ENCODE measurements at regions not wholly inside any gene's neighbourhood (a gene's known extent, or its start where the extent isn't known, plus 50 kb on each side); places are given as distances from the start of the nearest gene placed in this dataset.

DNA sequence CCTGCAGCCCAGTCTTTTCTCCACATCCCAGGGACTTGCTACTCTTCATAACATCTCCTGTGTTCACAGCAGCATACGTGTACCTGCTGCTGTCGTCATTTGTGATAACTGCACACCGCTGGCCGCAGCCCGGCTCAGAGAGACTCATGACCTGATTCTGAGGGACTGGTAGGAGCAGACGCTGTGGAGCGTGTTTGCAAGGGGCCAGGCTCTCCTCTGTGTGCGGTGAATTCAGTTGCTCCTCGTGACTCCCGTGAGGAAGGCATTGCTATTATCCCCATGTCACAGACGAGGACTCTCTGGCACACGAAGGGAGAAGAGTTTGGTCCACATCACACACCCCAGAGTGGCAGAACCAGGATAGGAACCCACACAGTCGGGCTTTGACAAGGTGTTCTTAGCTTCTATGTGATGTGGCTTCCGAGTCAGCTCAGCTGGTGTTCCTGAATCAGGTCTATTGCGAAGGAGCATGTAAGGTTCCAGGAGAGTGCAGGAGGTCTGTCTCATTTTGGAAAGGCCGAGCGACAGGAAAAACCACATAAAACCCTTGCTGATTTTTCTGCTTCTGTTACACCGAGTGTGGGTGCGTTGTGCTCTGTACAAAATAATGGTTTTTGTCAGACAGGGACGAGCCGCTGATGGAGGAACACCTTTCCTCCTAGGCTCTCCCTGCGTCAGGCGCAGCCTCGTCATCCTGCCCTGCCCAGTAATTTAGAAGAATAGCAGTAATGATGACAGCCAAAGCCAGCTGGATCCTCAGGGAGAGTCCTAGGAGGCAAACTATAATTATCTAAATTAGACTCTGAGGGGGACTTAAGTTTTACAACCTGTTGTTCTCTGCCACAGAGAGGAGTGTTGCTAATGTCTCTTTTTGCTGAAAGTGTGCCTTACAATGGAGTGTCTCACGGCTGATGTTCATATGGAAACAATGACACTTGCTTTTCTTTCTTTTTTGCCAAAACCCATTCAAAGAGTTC is 157.5 kb upstream of the RGMA start:
- no peak for DNase-seq (ENCODE audit: low spot score)
- no peaks in the 10 kb centered on the region for H3K4me1 ChIP-seq (ENCODE audit: insufficient read depth, poor library complexity, severe bottlenecking)
- peaks cover 8% of the 10 kb centered on the region for H3K27me3 ChIP-seq (ENCODE audit: insufficient read depth, poor library complexity, severe bottlenecking)
- no peaks in the 10 kb centered on the region for H3K36me3 ChIP-seq (ENCODE audit: low read depth)
- no peak overlapping the region for H3K4me3 ChIP-seq (ENCODE audit: severe bottlenecking)
- no peak for ATAC-seq (ENCODE audit: low read depth)
- TF ChIP-seq, protein P1, sequence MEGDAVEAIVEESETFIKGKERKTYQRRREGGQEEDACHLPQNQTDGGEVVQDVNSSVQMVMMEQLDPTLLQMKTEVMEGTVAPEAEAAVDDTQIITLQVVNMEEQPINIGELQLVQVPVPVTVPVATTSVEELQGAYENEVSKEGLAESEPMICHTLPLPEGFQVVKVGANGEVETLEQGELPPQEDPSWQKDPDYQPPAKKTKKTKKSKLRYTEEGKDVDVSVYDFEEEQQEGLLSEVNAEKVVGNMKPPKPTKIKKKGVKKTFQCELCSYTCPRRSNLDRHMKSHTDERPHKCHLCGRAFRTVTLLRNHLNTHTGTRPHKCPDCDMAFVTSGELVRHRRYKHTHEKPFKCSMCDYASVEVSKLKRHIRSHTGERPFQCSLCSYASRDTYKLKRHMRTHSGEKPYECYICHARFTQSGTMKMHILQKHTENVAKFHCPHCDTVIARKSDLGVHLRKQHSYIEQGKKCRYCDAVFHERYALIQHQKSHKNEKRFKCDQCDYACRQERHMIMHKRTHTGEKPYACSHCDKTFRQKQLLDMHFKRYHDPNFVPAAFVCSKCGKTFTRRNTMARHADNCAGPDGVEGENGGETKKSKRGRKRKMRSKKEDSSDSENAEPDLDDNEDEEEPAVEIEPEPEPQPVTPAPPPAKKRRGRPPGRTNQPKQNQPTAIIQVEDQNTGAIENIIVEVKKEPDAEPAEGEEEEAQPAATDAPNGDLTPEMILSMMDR (IDR thresholded peaks at IDR 0.05; ENCODE audit: poor library complexity, severe bottlenecking): no peak
- no peak overlapping the region for H3K27ac ChIP-seq (ENCODE audit: poor library complexity, severe bottlenecking)
- H3K9me3 ChIP-seq (ENCODE audit: severe bottlenecking): no peaks in the 10 kb centered on the region

DNA sequence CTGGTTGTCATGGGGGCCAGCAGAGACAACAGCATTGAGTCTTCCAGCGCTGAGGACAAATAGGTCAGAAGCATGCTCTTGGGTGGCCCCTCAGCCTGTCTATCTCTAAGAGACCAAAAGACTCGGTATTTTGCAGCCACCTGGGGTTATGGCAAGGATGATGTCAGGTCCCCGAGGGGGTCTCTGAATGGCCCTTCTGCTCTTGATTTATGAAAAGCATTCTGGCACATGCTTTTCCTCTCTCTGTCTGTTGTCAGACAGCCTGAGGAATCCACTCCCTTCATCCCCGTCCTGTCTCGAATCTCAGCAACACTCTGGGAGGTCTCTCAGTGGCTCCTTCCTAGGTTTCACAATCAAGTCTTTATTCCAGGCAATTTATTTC is 156.6 kb upstream of the RGMA start:
- no peaks in the 10 kb centered on the region for H3K4me1 ChIP-seq (ENCODE audit: insufficient read depth, poor library complexity, severe bottlenecking)
- H3K27me3 ChIP-seq (ENCODE audit: insufficient read depth, poor library complexity, severe bottlenecking): peaks cover 8% of the 10 kb centered on the region
- ATAC-seq (ENCODE audit: low read depth) (no peak), DNase-seq (ENCODE audit: low spot score) (no peak)
- TF ChIP-seq, protein P1 (IDR thresholded peaks at IDR 0.05; ENCODE audit: poor library complexity, severe bottlenecking): no peak
- no peaks in the 10 kb centered on the region for H3K9me3 ChIP-seq (ENCODE audit: severe bottlenecking)
- H3K4me3 ChIP-seq (ENCODE audit: severe bottlenecking): no peak overlapping the region
- no peak overlapping the region for H3K27ac ChIP-seq (ENCODE audit: poor library complexity, severe bottlenecking)
- H3K36me3 ChIP-seq (ENCODE audit: low read depth): no peaks in the 10 kb centered on the region

DNA sequence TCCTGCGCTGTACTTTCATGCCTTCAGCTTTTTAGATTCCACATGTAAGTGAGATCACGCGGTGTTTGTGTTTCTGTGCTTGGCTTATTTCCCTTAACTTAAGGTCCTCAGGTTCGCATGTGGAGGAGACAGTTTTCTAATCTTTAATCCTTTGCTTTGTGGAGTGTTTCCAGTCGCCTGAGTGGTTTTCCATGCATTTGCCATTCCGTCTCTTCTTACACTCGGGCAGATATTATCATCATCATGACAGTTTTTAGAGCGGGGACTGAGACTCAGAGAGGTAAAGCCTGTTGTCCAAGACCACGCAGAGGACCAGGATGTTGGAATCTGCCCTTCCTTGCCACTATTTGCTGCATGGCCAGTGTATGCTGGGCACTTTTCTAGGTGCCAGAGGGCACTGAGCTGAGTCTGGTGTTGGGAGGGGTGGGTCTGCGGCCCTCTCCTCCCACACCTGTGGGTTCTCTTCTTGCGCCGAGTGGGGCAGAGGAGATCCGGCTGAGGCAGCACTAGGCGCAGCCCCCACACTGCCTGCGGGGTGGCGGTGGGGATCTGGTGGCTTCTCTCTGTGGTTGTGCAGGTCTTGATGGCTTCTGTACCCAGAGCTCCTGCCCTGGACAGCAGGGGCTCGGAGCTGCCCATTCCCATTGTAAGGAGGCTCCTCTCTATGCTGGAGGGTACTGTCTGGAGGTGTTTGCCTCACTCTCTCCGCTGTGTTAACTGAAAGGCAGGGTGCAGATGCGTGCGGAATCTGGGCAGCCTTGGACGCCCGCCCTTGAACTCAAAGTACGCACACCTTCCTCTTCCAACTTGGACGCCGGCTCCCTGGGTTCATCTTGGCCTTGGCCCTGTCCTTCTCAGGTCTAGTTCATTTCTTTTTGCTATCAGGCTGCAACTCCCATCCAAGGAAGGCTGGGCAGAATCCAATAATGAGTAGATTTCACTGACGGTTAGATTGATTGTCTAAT is 156.0 kb upstream of the RGMA start:
- Histone ChIP-seq H3K4me3 (ENCODE audit: severe bottlenecking) (no peak overlapping the region), H3K9me3 (ENCODE audit: severe bottlenecking) (no peaks in the 10 kb centered on the region), H3K36me3 (ENCODE audit: low read depth) (no peaks in the 10 kb centered on the region), H3K27me3 (ENCODE audit: insufficient read depth, poor library complexity, severe bottlenecking) (peaks cover 8% of the 10 kb centered on the region), H3K4me1 (ENCODE audit: insufficient read depth, poor library complexity, severe bottlenecking) (no peaks in the 10 kb centered on the region), H3K27ac (ENCODE audit: poor library complexity, severe bottlenecking) (no peak overlapping the region)
- ATAC-seq (ENCODE audit: low read depth): peak; percentile 11; the same call in 1 of the 3 replicates
- no peak for DNase-seq (ENCODE audit: low spot score)
- TF ChIP-seq, protein P1 (IDR thresholded peaks at IDR 0.05; ENCODE audit: poor library complexity, severe bottlenecking): no peak

DNA sequence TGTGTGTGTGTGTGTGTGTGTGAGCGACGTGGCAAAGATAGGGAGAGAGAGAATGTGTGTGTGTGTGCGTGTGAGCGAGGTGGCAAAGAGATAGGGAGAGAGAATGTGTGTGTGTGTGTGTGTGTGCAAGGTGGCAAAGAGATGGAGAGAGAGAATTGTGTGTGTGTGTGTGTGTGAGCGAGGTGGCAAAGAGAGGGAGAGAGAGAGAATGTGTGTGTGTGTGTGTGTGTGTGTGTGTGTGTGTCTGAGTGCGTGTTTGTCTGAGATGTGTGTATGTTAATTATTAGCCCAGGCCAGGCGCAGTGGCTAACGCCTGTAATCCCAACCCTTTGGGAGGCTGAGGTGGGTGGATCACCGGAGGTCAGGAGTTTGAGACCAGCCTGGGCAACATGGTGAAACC is 154.6 kb upstream of the RGMA start:
- Histone ChIP-seq H3K4me3 (ENCODE audit: severe bottlenecking) (no peak overlapping the region), H3K27ac (ENCODE audit: poor library complexity, severe bottlenecking) (no peak overlapping the region), H3K4me1 (ENCODE audit: insufficient read depth, poor library complexity, severe bottlenecking) (no peaks in the 10 kb centered on the region), H3K36me3 (ENCODE audit: low read depth) (no peaks in the 10 kb centered on the region), H3K27me3 (ENCODE audit: insufficient read depth, poor library complexity, severe bottlenecking) (peaks cover 8% of the 10 kb centered on the region), H3K9me3 (ENCODE audit: severe bottlenecking) (no peaks in the 10 kb centered on the region)
- TF ChIP-seq, protein P1 (IDR thresholded peaks at IDR 0.05; ENCODE audit: poor library complexity, severe bottlenecking): no peak
- no peak for ATAC-seq (ENCODE audit: low read depth)
- no peak for DNase-seq (ENCODE audit: low spot score)

All from RWPE2 (cell line).